Bronchial epithelial cell (primary cell): ENCODE measurements at regions not wholly inside any gene's neighbourhood (a gene's known extent, or its start where the extent isn't known, plus 50 kb on each side); places are given as distances from the start of the nearest gene placed in this dataset.
"Not testable (repeated sequence)": the region's sequence is repeated elsewhere in the genome, so short reads cannot be mapped to it uniquely, and the experiment has no call there.

Experiments
- DNase-seq: peaks from one replicate; pipeline ENCODE4 v3.0.0-alpha.2; 2010; ENCODE audit warnings: low read depth
- FAIRE-seq: peaks from 2 replicates; lab custom pipeline; 2011; peaks lifted over from hg19 to GRCh38; lab: Jason Lieb, UNC
- H3K27me3 ChIP-seq: 2 replicates; pipeline ENCODE4 v1.5.1; 2011; ENCODE audit warnings: low read length; ENCODE audit not compliant: control insufficient read depth, insufficient read depth
- H3K36me3 ChIP-seq: 2 replicates; pipeline ENCODE4 v1.5.1; 2011; ENCODE audit warnings: low read length; ENCODE audit not compliant: control insufficient read depth, insufficient read depth
- H3K4me3 ChIP-seq: 2 replicates; pipeline ENCODE4 v1.5.1; 2011; ENCODE audit warnings: mild to moderate bottlenecking, low read depth, low read length, control low read depth
- TF ChIP-seq, protein P1 (sequence below): IDR thresholded peaks from 2 replicates; pipeline ENCODE4 v1.5.1; 2011; ENCODE audit warnings: mild to moderate bottlenecking, moderate library complexity, low read length, control low read depth, inconsistent platforms; ENCODE audit not compliant: insufficient read depth, severe bottlenecking

DNA sequence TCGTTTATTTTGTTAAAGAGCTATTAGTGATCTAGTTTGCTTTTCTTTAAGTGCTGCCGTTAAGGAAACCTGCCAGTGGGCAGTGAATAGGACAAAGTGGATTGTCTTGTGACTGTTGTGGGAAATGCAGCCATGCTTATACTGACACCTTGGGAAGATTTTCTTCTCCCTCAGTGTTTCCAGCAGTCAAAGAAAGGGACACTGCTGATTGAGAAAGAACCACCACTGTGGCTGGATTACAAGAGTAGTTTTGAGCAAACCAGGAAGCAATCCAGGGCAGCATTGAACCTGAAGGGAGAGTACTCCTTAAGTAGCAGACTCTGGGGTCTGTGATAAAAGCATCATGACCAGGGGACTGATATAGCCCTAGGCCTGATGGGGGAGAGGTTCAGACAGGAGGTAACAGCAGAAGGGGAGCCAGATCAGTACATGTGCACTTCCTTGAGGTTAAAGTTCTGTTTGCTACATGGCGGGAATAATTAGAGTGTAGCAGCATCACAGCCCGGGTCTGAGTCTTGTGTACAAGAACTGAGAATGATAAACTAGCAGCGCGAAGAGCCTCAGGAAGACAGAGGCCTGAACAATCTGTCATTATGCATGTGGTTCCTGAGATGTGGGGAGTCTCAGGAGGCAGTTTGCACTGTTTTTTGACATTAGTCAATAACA lies 167.8 kb downstream of the C11orf91 start:
- Histone ChIP-seq H3K27me3 (no peaks in the 10 kb centered on the region), H3K36me3 (no peaks in the 10 kb centered on the region), H3K4me3 (no peak overlapping the region)
- no peak for DNase-seq
- TF ChIP-seq, protein P1, sequence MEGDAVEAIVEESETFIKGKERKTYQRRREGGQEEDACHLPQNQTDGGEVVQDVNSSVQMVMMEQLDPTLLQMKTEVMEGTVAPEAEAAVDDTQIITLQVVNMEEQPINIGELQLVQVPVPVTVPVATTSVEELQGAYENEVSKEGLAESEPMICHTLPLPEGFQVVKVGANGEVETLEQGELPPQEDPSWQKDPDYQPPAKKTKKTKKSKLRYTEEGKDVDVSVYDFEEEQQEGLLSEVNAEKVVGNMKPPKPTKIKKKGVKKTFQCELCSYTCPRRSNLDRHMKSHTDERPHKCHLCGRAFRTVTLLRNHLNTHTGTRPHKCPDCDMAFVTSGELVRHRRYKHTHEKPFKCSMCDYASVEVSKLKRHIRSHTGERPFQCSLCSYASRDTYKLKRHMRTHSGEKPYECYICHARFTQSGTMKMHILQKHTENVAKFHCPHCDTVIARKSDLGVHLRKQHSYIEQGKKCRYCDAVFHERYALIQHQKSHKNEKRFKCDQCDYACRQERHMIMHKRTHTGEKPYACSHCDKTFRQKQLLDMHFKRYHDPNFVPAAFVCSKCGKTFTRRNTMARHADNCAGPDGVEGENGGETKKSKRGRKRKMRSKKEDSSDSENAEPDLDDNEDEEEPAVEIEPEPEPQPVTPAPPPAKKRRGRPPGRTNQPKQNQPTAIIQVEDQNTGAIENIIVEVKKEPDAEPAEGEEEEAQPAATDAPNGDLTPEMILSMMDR = no peak
- peak; percentile 80 for FAIRE-seq

- Histone ChIP-seq H3K36me3 (no peaks in the 10 kb centered on the region), H3K4me3 (no peak overlapping the region), H3K27me3 (no peaks in the 10 kb centered on the region)
- no peak for FAIRE-seq
- TF ChIP-seq, protein P1 = no peak
- DNase-seq = no peak
Observed at GRCh38 chr11:33532257-33532656, 168.4 kb downstream of the C11orf91 start.

DNA sequence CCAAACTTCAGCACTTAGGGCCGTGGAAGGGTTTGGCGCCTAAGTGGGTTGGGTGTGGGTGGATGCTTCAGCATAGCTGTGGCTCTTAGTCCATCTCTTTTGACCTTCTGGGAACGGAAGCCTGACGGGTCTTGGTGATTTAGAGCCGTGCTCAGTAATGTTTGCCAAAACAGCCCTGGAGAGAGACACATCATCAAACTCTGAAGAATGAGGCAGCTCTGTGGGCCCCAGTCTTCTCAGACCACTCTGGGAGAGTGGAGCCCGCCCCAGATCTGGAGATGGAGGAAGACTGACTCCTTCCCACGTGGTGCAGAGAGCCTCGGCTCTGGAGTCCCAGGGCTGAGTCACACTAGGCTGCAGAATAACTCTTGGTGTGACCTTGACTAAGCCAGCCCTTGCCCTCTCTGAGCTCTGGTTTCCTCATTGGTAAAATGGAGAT lies 168.9 kb downstream of the C11orf91 start:
- Histone ChIP-seq H3K4me3 (no peak overlapping the region), H3K36me3 (no peaks in the 10 kb centered on the region), H3K27me3 (no peaks in the 10 kb centered on the region)
- DNase-seq (no peak), FAIRE-seq (peak; percentile 13)
- TF ChIP-seq, protein P1 = no peak

DNA sequence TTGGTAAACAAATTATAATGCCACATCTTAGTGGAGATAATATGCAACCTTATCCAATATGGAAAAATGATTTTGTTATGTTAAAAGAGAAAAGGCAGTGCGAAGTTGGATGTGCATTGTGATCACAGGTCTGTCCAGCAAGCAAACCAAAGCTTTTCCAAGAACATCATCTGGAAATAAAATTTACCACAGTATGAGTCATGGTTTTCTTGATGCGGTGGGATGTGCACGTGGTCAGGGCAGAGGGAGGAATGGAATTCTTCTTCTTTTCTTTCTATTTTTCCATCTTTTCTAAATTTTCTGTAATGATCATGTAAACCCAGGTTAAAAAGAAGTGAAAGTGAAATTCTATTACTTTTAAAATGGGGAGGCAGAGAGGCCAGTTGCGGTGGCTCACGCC lies 169.8 kb downstream of the C11orf91 start:
- TF ChIP-seq, protein P1 = no peak
- Histone ChIP-seq H3K27me3 (no peaks in the 10 kb centered on the region), H3K36me3 (no peaks in the 10 kb centered on the region), H3K4me3 (no peak overlapping the region)
- DNase-seq (no peak), FAIRE-seq (no peak)

- DNase-seq (no peak), FAIRE-seq (no peak)
Observed at GRCh38 chr11:33529461-33529860, 171.2 kb downstream of the C11orf91 start.

DNA sequence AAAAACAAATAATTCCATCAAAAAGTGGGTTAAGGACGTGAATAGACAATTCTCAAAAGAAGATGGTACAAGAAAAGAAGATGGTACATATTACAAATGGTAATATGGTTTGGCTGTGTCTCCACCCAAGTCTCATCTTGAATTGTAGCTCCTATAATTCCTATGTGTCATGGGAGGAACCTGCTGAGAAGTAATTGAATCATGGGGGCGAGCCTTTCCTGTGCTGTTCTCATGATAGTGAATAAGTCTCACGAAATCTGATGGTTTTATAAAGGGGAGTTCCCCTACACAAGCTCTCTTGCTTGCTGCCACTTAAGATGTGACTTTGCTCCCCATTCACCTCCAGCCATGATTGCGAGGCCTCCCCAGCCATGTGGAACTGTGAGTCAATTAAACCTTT lies 172.9 kb downstream of the C11orf91 start:
- H3K4me3 ChIP-seq, DNase-seq, H3K36me3 ChIP-seq, H3K27me3 ChIP-seq, FAIRE-seq: not testable (repeated sequence)

More at GRCh38 chr11:33529461-33529860, 171.2 kb downstream of the C11orf91 start:
- Histone ChIP-seq H3K4me3 (no peak overlapping the region), H3K27me3 (no peaks in the 10 kb centered on the region), H3K36me3 (no peaks in the 10 kb centered on the region)
- TF ChIP-seq, protein P1 = no peak
